Motor neuron (in vitro differentiated cells): ENCODE measurements at regions not wholly inside any gene's neighbourhood (a gene's known extent, or its start where the extent isn't known, plus 50 kb on each side); places are given as distances from the start of the nearest gene placed in this dataset.
A peak's percentile ranks its signal among the peaks of the same experiment; 100 is the strongest.

ENCODE experiments used
- ATAC-seq, 8 experiments: fragments of 200-7000 bp; cut with Tn5 transposase; replicated peaks in 6 of 8; 2 replicates each; pipeline ENCODE4 v1.8.0; 2021; ENCODE audit warnings: mild to moderate bottlenecking in 8 of 8, moderate library complexity in 8 of 8
- H3K27ac ChIP-seq, 2 donors: fragments of 250-450 bp; sonication (Bioruptor Pico); 2 replicates each; pipeline ENCODE4 v1.9.0; 2021; ENCODE audit warnings: antibody characterized with exemption in 2 of 2, mild to moderate bottlenecking in 2 of 2, moderate library complexity in 1 of 2
- H3K4me1 ChIP-seq, 2 donors: fragments of 250-450 bp; sonication (Bioruptor Pico); replicated peaks in 1 of 2; 2 replicates each; pipeline ENCODE4 v1.6.1; 2021; ENCODE audit warnings: antibody characterized with exemption in 2 of 2, mild to moderate bottlenecking in 2 of 2, moderate library complexity in 1 of 2
- H3K4me3 ChIP-seq, 5 donors: fragments of 250-450 bp; sonication (Bioruptor Pico); 2 replicates each; pipeline ENCODE4 v1.9.0; 2021; ENCODE audit warnings: antibody characterized with exemption in 5 of 5, mild to moderate bottlenecking in 5 of 5, moderate library complexity in 4 of 5
- WGBS, 10 experiments: fragments of 450-650 bp; shearing (Covaris generic); methylation state at CpG; one replicate each; pipeline ENCODE4 v1.0.0; 2022; 5-methylcytosine and 5-hydroxymethylcytosine counted together
- in situ Hi-C, 9 experiments: fragments of 400-800 bp; cut with MboI; loops; one replicate each; pipeline ENCODE4 v1.15.0; 2021; ENCODE audit warnings: low sequenced_read_pairs in 9 of 9, low pct_unique_long_range_greater_than_20kb in 2 of 9; ENCODE audit not compliant: unreplicated experiment in 9 of 9

DNA sequence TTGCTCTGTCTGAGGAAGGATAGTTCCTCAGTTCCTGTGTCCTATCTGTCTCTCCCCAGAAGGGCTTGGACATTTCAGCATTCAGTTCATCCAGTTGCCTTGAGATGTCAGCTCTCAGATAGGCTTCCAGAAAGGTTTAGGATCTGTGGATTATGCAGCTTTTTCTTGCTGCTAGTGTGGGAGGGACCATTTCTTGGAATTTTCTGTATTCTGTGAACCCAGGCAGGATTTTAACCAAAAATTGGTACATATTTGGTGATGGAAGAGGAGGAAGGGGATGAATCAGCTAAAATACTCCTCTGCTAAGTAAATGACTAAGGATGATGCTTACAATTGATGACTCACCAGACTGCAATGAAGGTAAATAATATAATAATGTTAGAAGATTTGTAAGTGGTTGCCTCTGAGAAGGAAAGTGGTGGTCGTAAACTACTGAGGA, 58.6 kb upstream of the DOCK10 start:
- H3K27ac ChIP-seq, result no peak overlapping the region
- in situ Hi-C loops, result loop anchor here in 4 of 9 experiments (25.0 kb wide), 1 partner anchor 561 kb away; no protein-coding TSS in a partner anchor
- peak in 3 of 8 experiments; percentile 33 to 50 (median 46) for ATAC-seq
- no peaks in the 10 kb centered on the region for H3K4me1 ChIP-seq
- WGBS, 10 experiments, result 0 to 100% (median 86%) methylated on average over 1 of the region's 1 CpG; no CpG with 5 or more reads in 1 of the 10 experiments
- H3K4me3 ChIP-seq, result no peak overlapping the region

DNA sequence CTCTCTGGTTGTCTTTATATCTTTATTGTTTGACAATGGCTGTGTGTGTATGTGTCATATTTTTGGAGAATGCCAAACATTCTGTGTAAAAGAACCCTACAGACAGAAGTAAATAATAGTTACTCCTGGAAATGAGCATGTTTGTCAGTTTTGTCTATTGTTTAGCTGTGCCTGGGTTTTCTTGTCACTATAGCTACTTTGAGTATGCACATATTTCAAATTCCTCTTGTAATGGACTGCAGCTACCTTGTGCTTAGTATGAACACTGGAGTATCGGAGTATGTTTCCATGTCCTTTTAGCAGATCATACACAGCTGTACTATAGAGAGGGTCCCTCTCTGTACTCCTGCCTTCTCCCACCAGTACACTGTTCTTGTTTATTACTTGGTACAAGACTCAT, 58.0 kb upstream of the DOCK10 start:
- Histone ChIP-seq H3K4me1 (no peaks in the 10 kb centered on the region), H3K4me3 (no peak overlapping the region), H3K27ac (no peak overlapping the region)
- 55 to 100% (median 89%) methylated on average over 1 of the region's 1 CpG; no CpG with 5 or more reads in 5 of the 10 experiments for WGBS, 10 experiments
- in situ Hi-C loops, result loop anchor here in 4 of 9 experiments (25.0 kb wide), 1 partner anchor 562 kb away; no protein-coding TSS in a partner anchor
- ATAC-seq, result peak in 6 of 8 experiments; percentile 16 to 95 (median 52)

DNA sequence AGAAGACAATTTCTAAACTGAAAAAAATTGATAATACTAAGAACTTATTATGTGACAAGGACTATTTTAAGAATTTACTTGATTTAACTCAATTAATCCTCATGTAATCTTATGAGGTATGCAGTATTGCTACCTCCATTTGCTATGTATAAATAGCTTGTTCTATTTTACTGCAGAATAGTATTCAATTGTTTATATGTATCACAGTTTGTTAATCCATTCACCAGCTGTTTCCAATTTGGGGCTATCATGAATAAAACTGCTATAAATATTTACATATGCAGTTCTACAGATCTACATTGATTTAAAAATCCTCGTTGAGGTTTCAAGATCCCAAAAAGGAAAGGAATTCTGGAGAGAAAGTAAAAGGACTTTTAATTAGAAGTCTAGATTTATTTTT, 54.8 kb upstream of the DOCK10 start:
- no peak overlapping the region for H3K27ac ChIP-seq
- peak in 3 of 8 experiments; percentile 54 to 89 (median 66) for ATAC-seq
- no peaks in the 10 kb centered on the region for H3K4me1 ChIP-seq
- WGBS, 10 experiments, result 0 to 100% (median 38%) methylated on average over 1 of the region's 1 CpG; no CpG with 5 or more reads in 3 of the 10 experiments
- in situ Hi-C loops, result no loop called here
- no peak overlapping the region for H3K4me3 ChIP-seq
